ENCODE measurements at regions not wholly inside any gene's neighbourhood (a gene's known extent, or its start where the extent isn't known, plus 50 kb on each side); places are given as distances from the start of the nearest gene placed in this dataset.

GRCh38 chr2:129239141-129239540 is 740.3 kb upstream of the RAB6C start:
- no peak for TF ChIP-seq CTCF (IDR thresholded peaks at IDR 0.05; ENCODE audit: insufficient read depth, low read length)
- no peak overlapping the region for H3K4me3 ChIP-seq (ENCODE audit: low read depth, low read length)
- no peak for DNase-seq (ENCODE audit: low read depth)

GRCh38 chr2:129240061-129240460 is 739.4 kb upstream of the RAB6C start:
- H3K4me3 ChIP-seq (ENCODE audit: low read depth, low read length) = no peak overlapping the region
- TF ChIP-seq CTCF (IDR thresholded peaks at IDR 0.05; ENCODE audit: insufficient read depth, low read length) = no peak
- no peak for DNase-seq (ENCODE audit: low read depth)

- no peak for DNase-seq (ENCODE audit: low read depth)
- H3K4me3 ChIP-seq (ENCODE audit: low read depth, low read length) = no peak overlapping the region
- TF ChIP-seq CTCF (IDR thresholded peaks at IDR 0.05; ENCODE audit: insufficient read depth, low read length) = no peak
These were observed 737.2 kb upstream of the RAB6C start for GRCh38 chr2:129242269-129242668.

GRCh38 chr2:129247751-129248150 is 731.7 kb upstream of the RAB6C start:
- DNase-seq (ENCODE audit: low read depth) = no peak
- TF ChIP-seq CTCF (IDR thresholded peaks at IDR 0.05; ENCODE audit: insufficient read depth, low read length) = no peak
- H3K4me3 ChIP-seq (ENCODE audit: low read depth, low read length) = no peak overlapping the region

GRCh38 chr2:129248198-129248597 is 731.3 kb upstream of the RAB6C start:
- no peak for TF ChIP-seq CTCF (IDR thresholded peaks at IDR 0.05; ENCODE audit: insufficient read depth, low read length)
- DNase-seq (ENCODE audit: low read depth) = no peak
- H3K4me3 ChIP-seq (ENCODE audit: low read depth, low read length) = no peak overlapping the region

- no peak for TF ChIP-seq CTCF (IDR thresholded peaks at IDR 0.05; ENCODE audit: insufficient read depth, low read length)
- H3K4me3 ChIP-seq (ENCODE audit: low read depth, low read length) = no peak overlapping the region
- DNase-seq (ENCODE audit: low read depth) = no peak
These were observed 726.5 kb upstream of the RAB6C start for GRCh38 chr2:129252781-129253460.

GRCh38 chr2:129253461-129253812 is 726.0 kb upstream of the RAB6C start:
- no peak for TF ChIP-seq CTCF (IDR thresholded peaks at IDR 0.05; ENCODE audit: insufficient read depth, low read length)
- DNase-seq (ENCODE audit: low read depth) = no peak
- H3K4me3 ChIP-seq (ENCODE audit: low read depth, low read length) = no peak overlapping the region

Measured in fibroblast of the aortic adventitia (primary cell).